Parathyroid adenoma (tissue), 2 donors: ENCODE measurements at regions not wholly inside any gene's neighbourhood (a gene's known extent, or its start where the extent isn't known, plus 50 kb on each side); places are given as distances from the start of the nearest gene placed in this dataset.
"Not testable (repeated sequence)": the region's sequence is repeated elsewhere in the genome, so short reads cannot be mapped to it uniquely, and the experiment has no call there.

Experiments used
- H2AFZ ChIP-seq: fragments of 300-600 bp; sonication (generic); one replicate; pipeline ENCODE4 v1.7.0; 2017; ENCODE audit warnings: antibody characterized with exemption, mild to moderate bottlenecking
- H3K27ac ChIP-seq: fragments of 300-600 bp; sonication (generic); one replicate; pipeline ENCODE4 v1.7.0; 2017
- H3K27me3 ChIP-seq: fragments of 300-600 bp; sonication (generic); one replicate; pipeline ENCODE4 v1.7.0; 2017; ENCODE audit warnings: low read length; ENCODE audit not compliant: control insufficient read depth, insufficient read depth
- H3K36me3 ChIP-seq: fragments of 300-600 bp; sonication (generic); one replicate; pipeline ENCODE4 v1.7.0; 2017; ENCODE audit warnings: low read length; ENCODE audit not compliant: control insufficient read depth, insufficient read depth
- H3K4me1 ChIP-seq: fragments of 300-600 bp; sonication (generic); one replicate; pipeline ENCODE4 v1.7.0; 2017; ENCODE audit warnings: control low read depth
- H3K4me2 ChIP-seq: fragments of 300-600 bp; sonication (generic); one replicate; pipeline ENCODE4 v1.7.0; 2017; ENCODE audit warnings: low read length
- H3K4me3 ChIP-seq: fragments of 300-600 bp; sonication (generic); one replicate; pipeline ENCODE4 v1.7.0; 2017; ENCODE audit warnings: low read depth, low read length
- H3K79me2 ChIP-seq: fragments of 300-600 bp; sonication (generic); one replicate; pipeline ENCODE4 v1.7.0; 2017; ENCODE audit warnings: control low read depth
- H3K9ac ChIP-seq: fragments of 300-600 bp; sonication (generic); one replicate; pipeline ENCODE4 v1.7.0; 2017; ENCODE audit warnings: mild to moderate bottlenecking
- H3K9me3 ChIP-seq: fragments of 300-600 bp; sonication (generic); one replicate; pipeline ENCODE4 v1.7.0; 2017; ENCODE audit warnings: low read length; ENCODE audit not compliant: control insufficient read depth
- CTCF ChIP-seq: fragments of 300-600 bp; sonication (generic); IDR thresholded peaks from one replicate; pipeline ENCODE4 v1.7.0; 2017; ENCODE audit warnings: antibody characterized with exemption, mild to moderate bottlenecking
- donor health status: primary hyperparathyroidism.

- Histone ChIP-seq H3K79me2 (no peaks in the 10 kb centered on the region), H3K36me3 (no peaks in the 10 kb centered on the region), H3K27ac (no peak overlapping the region), H3K27me3 (no peaks in the 10 kb centered on the region), H3K4me1 (no peaks in the 10 kb centered on the region), H2AFZ (no peak overlapping the region), H3K9ac (no peak overlapping the region), H3K9me3 (no peaks in the 10 kb centered on the region), H3K4me3 (no peak overlapping the region), H3K4me2 (no peak overlapping the region)
- TF ChIP-seq CTCF = no peak
Measured at GRCh38 chr11:130675371-130675821, 227.0 kb downstream of the ADAMTS15 start.

- Histone ChIP-seq H3K27me3 (no peaks in the 10 kb centered on the region), H3K4me2 (no peak overlapping the region), H3K79me2 (no peaks in the 10 kb centered on the region), H3K4me1 (no peaks in the 10 kb centered on the region), H3K9me3 (no peaks in the 10 kb centered on the region), H3K36me3 (no peaks in the 10 kb centered on the region), H3K4me3 (no peak overlapping the region), H3K27ac (peak overlapping the region; percentile 7), H2AFZ (no peak overlapping the region), H3K9ac (no peak overlapping the region)
- TF ChIP-seq CTCF = no peak
Measured at GRCh38 chr11:130675917-130676316, 227.5 kb downstream of the ADAMTS15 start.

GRCh38 chr11:130677486-130678153 lies 229.2 kb downstream of the ADAMTS15 start:
- H3K36me3 ChIP-seq = no peaks in the 10 kb centered on the region
- TF ChIP-seq CTCF = no peak
- no peak overlapping the region for H3K4me3 ChIP-seq
- H3K9me3 ChIP-seq = no peaks in the 10 kb centered on the region
- H3K4me2 ChIP-seq = no peak overlapping the region
- no peak overlapping the region for H2AFZ ChIP-seq
- H3K27me3 ChIP-seq = no peaks in the 10 kb centered on the region
- no peaks in the 10 kb centered on the region for H3K79me2 ChIP-seq
- H3K9ac ChIP-seq = no peak overlapping the region
- no peak overlapping the region for H3K27ac ChIP-seq
- H3K4me1 ChIP-seq = no peaks in the 10 kb centered on the region

GRCh38 chr11:130679247-130679646 lies 230.8 kb downstream of the ADAMTS15 start:
- Histone ChIP-seq H3K4me2 (no peak overlapping the region), H3K36me3 (no peaks in the 10 kb centered on the region), H3K79me2 (no peaks in the 10 kb centered on the region), H3K9me3 (no peaks in the 10 kb centered on the region), H2AFZ (no peak overlapping the region), H3K27ac (no peak overlapping the region), H3K4me1 (no peaks in the 10 kb centered on the region), H3K27me3 (no peaks in the 10 kb centered on the region), H3K4me3 (no peak overlapping the region), H3K9ac (no peak overlapping the region)
- no peak for TF ChIP-seq CTCF

- H3K9me3 ChIP-seq, H3K9ac ChIP-seq, H3K4me3 ChIP-seq: not testable (repeated sequence)
Measured at GRCh38 chr11:130682471-130682870, 233.8 kb downstream of the SNX19 start.

More at GRCh38 chr11:130682471-130682870, 233.8 kb downstream of the SNX19 start:
- H3K79me2 ChIP-seq, H2AFZ ChIP-seq, H3K4me1 ChIP-seq, H3K27me3 ChIP-seq, H3K36me3 ChIP-seq, H3K27ac ChIP-seq, H3K4me2 ChIP-seq: not testable (repeated sequence)
